ENCODE measurements at regions not wholly inside any gene's neighbourhood (a gene's known extent, or its start where the extent isn't known, plus 50 kb on each side); places are given as distances from the start of the nearest gene placed in this dataset.

DNA sequence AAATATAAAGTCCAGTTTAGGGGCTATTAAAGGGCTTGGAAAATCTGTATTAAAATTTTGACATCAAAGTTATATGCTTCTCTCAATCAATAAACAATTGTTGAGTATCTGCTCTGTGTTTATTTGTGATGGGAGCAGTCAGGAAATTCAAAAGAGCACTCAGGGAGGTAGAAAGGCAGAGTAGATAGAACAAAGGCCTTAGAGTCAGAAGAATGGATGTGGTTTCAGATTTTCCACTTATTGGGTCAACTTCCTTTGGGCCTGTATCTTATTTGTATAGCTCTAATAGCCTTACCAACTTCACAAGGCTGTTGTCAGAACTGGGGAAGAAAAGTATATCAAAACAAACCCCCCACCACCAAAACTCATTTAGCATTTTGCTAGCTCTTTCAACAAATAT, 302.6 kb downstream of the SPRY2 start:
- TF ChIP-seq, protein P1, sequence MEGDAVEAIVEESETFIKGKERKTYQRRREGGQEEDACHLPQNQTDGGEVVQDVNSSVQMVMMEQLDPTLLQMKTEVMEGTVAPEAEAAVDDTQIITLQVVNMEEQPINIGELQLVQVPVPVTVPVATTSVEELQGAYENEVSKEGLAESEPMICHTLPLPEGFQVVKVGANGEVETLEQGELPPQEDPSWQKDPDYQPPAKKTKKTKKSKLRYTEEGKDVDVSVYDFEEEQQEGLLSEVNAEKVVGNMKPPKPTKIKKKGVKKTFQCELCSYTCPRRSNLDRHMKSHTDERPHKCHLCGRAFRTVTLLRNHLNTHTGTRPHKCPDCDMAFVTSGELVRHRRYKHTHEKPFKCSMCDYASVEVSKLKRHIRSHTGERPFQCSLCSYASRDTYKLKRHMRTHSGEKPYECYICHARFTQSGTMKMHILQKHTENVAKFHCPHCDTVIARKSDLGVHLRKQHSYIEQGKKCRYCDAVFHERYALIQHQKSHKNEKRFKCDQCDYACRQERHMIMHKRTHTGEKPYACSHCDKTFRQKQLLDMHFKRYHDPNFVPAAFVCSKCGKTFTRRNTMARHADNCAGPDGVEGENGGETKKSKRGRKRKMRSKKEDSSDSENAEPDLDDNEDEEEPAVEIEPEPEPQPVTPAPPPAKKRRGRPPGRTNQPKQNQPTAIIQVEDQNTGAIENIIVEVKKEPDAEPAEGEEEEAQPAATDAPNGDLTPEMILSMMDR (IDR thresholded peaks at IDR 0.05), result no peak
- TF ChIP-seq CBFB (CRISPR knock-in tag; IDR thresholded peaks at IDR 0.05; ENCODE audit: low read depth) (no peak), ZNF317 (CRISPR knock-in tag; IDR thresholded peaks at IDR 0.05; ENCODE audit: borderline replicate concordance, low read depth) (no peak), ETV6 (CRISPR knock-in tag; IDR thresholded peaks at IDR 0.05) (no peak), ATF3 (CRISPR knock-in tag; conservative IDR thresholded peaks at IDR 0.05) (no peak), MAX (CRISPR knock-in tag; IDR thresholded peaks at IDR 0.05) (no peak), JUN (CRISPR knock-in tag; IDR thresholded peaks at IDR 0.05) (no peak), CREM (CRISPR knock-in tag; IDR thresholded peaks at IDR 0.05) (no peak), ATF2 (CRISPR knock-in tag; IDR thresholded peaks at IDR 0.05; ENCODE audit: borderline replicate concordance, low read depth) (no peak)
- TF ChIP-seq, protein P2, sequence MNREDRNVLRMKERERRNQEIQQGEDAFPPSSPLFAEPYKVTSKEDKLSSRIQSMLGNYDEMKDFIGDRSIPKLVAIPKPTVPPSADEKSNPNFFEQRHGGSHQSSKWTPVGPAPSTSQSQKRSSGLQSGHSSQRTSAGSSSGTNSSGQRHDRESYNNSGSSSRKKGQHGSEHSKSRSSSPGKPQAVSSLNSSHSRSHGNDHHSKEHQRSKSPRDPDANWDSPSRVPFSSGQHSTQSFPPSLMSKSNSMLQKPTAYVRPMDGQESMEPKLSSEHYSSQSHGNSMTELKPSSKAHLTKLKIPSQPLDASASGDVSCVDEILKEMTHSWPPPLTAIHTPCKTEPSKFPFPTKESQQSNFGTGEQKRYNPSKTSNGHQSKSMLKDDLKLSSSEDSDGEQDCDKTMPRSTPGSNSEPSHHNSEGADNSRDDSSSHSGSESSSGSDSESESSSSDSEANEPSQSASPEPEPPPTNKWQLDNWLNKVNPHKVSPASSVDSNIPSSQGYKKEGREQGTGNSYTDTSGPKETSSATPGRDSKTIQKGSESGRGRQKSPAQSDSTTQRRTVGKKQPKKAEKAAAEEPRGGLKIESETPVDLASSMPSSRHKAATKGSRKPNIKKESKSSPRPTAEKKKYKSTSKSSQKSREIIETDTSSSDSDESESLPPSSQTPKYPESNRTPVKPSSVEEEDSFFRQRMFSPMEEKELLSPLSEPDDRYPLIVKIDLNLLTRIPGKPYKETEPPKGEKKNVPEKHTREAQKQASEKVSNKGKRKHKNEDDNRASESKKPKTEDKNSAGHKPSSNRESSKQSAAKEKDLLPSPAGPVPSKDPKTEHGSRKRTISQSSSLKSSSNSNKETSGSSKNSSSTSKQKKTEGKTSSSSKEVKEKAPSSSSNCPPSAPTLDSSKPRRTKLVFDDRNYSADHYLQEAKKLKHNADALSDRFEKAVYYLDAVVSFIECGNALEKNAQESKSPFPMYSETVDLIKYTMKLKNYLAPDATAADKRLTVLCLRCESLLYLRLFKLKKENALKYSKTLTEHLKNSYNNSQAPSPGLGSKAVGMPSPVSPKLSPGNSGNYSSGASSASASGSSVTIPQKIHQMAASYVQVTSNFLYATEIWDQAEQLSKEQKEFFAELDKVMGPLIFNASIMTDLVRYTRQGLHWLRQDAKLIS (CRISPR knock-in tag; IDR thresholded peaks at IDR 0.05; ENCODE audit: borderline replicate concordance), result no peak
